Smooth muscle cell (in vitro differentiated cells): ENCODE measurements at regions not wholly inside any gene's neighbourhood (a gene's known extent, or its start where the extent isn't known, plus 50 kb on each side); places are given as distances from the start of the nearest gene placed in this dataset.

Experiments
- DNase-seq: peaks from one replicate; lab custom pipeline; 2025; ENCODE audit not compliant: unreplicated experiment; lab: John Stamatoyannopoulos, UW
- H2AFZ ChIP-seq: fragments of 200-600 bp; sonication (generic); 2 replicates; pipeline ENCODE4 v1.6.0; 2016; ENCODE audit warnings: antibody characterized with exemption, low read depth, mild to moderate bottlenecking
- H3F3A ChIP-seq: fragments of 200-600 bp; sonication (generic); 2 replicates; pipeline ENCODE4 v1.6.0; 2017; ENCODE audit warnings: antibody characterized with exemption, low read depth
- H3K27ac ChIP-seq: fragments of 200-600 bp; sonication (generic); 2 replicates; pipeline ENCODE4 v1.5.1; 2016; ENCODE audit warnings: low read depth, mild to moderate bottlenecking
- H3K27me3 ChIP-seq: fragments of 200-600 bp; sonication (generic); 2 replicates; pipeline ENCODE4 v1.6.1; 2016; ENCODE audit warnings: low read depth, mild to moderate bottlenecking
- H3K36me3 ChIP-seq: fragments of 200-600 bp; sonication (generic); 2 replicates; pipeline ENCODE4 v1.5.1; 2016; ENCODE audit warnings: low read depth
- H3K4me1 ChIP-seq: fragments of 200-600 bp; sonication (generic); 2 replicates; pipeline ENCODE4 v1.5.1; 2016; ENCODE audit warnings: low read depth
- H3K4me2 ChIP-seq: fragments of 200-600 bp; sonication (generic); 2 replicates; pipeline ENCODE4 v1.6.0; 2016; ENCODE audit warnings: mild to moderate bottlenecking
- H3K4me3 ChIP-seq: fragments of 200-600 bp; sonication (generic); 2 replicates; pipeline ENCODE4 v1.5.1; 2016; ENCODE audit warnings: mild to moderate bottlenecking
- H3K79me2 ChIP-seq: fragments of 200-600 bp; sonication (generic); 2 replicates; pipeline ENCODE4 v1.6.0; 2016; ENCODE audit warnings: low read depth, mild to moderate bottlenecking
- H3K9ac ChIP-seq: fragments of 200-600 bp; sonication (generic); 2 replicates; pipeline ENCODE4 v1.6.0; 2016; ENCODE audit warnings: low read depth
- H3K9me3 ChIP-seq: fragments of 200-600 bp; sonication (generic); replicated peaks from 2 replicates; pipeline ENCODE4 v1.5.1; 2016; ENCODE audit warnings: low read depth
- H4K20me1 ChIP-seq: fragments of 200-600 bp; sonication (generic); 2 replicates; pipeline ENCODE4 v1.6.0; 2016; ENCODE audit warnings: low read depth
- WGBS: methylation state at CpG from one replicate; pipeline ENCODE4 v1.1.7; 2016; ENCODE audit warnings: low lambda C conversion rate; 5-methylcytosine and 5-hydroxymethylcytosine counted together
- TF ChIP-seq, protein P1 (sequence below): fragments of 200-600 bp; sonication (generic); IDR thresholded peaks from 2 replicates; pipeline ENCODE4 v1.5.1; 2017; ENCODE audit warnings: borderline replicate concordance, mild to moderate bottlenecking, antibody characterized with exemption; ENCODE audit not compliant: insufficient read depth, poor library complexity, severe bottlenecking

DNA sequence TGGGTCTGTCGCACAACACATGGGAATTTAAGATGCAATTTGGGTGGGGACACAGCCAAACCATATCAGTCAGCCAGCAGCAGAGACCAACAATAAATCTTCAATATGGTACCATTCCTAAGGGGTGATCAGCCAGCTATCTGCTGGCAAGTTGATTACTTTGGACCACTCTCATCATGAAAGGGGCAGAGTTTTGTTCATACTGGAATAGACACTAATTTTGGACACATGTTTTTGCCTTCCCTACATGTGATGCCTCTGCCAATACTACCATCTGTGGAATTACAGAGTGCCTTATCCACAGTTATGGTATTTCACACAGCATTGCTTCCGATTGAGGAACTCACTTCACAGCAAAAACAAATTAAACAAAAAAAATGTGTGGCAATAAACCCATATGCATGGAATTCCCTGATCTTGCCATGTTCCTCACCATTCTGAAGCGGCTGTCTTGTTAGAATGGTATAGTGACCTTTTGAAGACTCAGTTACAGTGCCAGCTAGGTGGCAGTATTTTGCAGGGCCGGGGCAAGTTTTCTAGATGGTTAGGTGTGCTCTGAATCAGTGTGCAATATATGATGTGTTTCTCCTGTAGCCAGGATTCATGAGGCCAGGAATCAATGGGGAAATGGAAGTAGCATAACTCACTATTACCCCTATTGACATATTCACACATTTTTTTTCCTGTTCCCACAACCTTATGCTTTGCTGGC, 179.0 kb upstream of the IGF1 start:
- no peaks in the 10 kb centered on the region for H3K4me1 ChIP-seq
- no peaks in the 10 kb centered on the region for H3F3A ChIP-seq
- no peak overlapping the region for H3K4me2 ChIP-seq
- H3K36me3 ChIP-seq, result no peaks in the 10 kb centered on the region
- H3K27me3 ChIP-seq, result no peaks in the 10 kb centered on the region
- no peak overlapping the region for H2AFZ ChIP-seq
- no peak overlapping the region for H3K4me3 ChIP-seq
- H4K20me1 ChIP-seq, result no peaks in the 10 kb centered on the region
- no peaks in the 10 kb centered on the region for H3K79me2 ChIP-seq
- no peaks in the 10 kb centered on the region for H3K9me3 ChIP-seq
- TF ChIP-seq, protein P1, sequence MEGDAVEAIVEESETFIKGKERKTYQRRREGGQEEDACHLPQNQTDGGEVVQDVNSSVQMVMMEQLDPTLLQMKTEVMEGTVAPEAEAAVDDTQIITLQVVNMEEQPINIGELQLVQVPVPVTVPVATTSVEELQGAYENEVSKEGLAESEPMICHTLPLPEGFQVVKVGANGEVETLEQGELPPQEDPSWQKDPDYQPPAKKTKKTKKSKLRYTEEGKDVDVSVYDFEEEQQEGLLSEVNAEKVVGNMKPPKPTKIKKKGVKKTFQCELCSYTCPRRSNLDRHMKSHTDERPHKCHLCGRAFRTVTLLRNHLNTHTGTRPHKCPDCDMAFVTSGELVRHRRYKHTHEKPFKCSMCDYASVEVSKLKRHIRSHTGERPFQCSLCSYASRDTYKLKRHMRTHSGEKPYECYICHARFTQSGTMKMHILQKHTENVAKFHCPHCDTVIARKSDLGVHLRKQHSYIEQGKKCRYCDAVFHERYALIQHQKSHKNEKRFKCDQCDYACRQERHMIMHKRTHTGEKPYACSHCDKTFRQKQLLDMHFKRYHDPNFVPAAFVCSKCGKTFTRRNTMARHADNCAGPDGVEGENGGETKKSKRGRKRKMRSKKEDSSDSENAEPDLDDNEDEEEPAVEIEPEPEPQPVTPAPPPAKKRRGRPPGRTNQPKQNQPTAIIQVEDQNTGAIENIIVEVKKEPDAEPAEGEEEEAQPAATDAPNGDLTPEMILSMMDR, result no peak
- 92% methylated on average over 4 of the region's 4 CpGs for WGBS
- no peak overlapping the region for H3K27ac ChIP-seq
- DNase-seq, result no peak
- no peak overlapping the region for H3K9ac ChIP-seq

DNA sequence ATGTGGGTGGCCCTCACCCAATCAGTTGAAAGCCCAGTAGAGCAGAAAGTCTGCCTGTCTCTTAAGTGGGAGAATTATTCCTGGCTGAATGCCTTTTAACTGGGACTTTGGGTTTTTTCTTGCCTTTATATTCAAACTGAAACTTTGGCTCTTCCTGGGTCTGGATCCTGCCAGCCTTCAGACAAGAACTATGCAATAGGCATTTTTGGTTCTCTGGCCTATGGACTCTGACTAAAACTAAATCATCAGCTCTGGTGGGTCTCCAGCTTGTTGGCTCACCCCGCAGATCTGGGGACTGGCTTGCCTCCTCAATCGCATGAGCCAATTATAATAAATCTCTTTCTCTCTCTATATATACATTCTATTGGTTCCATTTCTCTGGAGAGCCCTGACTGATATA, 173.0 kb upstream of the IGF1 start:
- Histone ChIP-seq H3K79me2 (no peaks in the 10 kb centered on the region), H4K20me1 (no peaks in the 10 kb centered on the region), H3K27me3 (no peaks in the 10 kb centered on the region), H3K9me3 (no peaks in the 10 kb centered on the region), H3K4me1 (no peaks in the 10 kb centered on the region), H3F3A (no peaks in the 10 kb centered on the region), H3K4me3 (no peak overlapping the region), H3K27ac (no peak overlapping the region), H3K9ac (no peak overlapping the region), H3K36me3 (no peaks in the 10 kb centered on the region), H2AFZ (no peak overlapping the region), H3K4me2 (no peak overlapping the region)
- 96% methylated on average over 2 of the region's 2 CpGs for WGBS
- TF ChIP-seq, protein P1, result no peak
- DNase-seq, result no peak

GRCh38 chr12:102652645-102653313, 172.4 kb upstream of the IGF1 start:
- Histone ChIP-seq H3F3A (no peaks in the 10 kb centered on the region), H4K20me1 (no peaks in the 10 kb centered on the region), H3K9ac (no peak overlapping the region), H3K4me2 (no peak overlapping the region), H3K27ac (no peak overlapping the region), H3K27me3 (no peaks in the 10 kb centered on the region), H3K36me3 (no peaks in the 10 kb centered on the region), H3K9me3 (no peaks in the 10 kb centered on the region), H3K4me3 (no peak overlapping the region), H2AFZ (no peak overlapping the region), H3K4me1 (no peaks in the 10 kb centered on the region), H3K79me2 (no peaks in the 10 kb centered on the region)
- WGBS, result 84% methylated on average over 4 of the region's 4 CpGs
- no peak for DNase-seq
- TF ChIP-seq, protein P1, result no peak

GRCh38 chr12:102645968-102646367, 165.6 kb upstream of the IGF1 start:
- no peaks in the 10 kb centered on the region for H3F3A ChIP-seq
- H3K79me2 ChIP-seq, result no peaks in the 10 kb centered on the region
- no peak overlapping the region for H3K9ac ChIP-seq
- DNase-seq, result no peak
- TF ChIP-seq, protein P1, result no peak
- no peak overlapping the region for H3K27ac ChIP-seq
- H3K4me2 ChIP-seq, result no peak overlapping the region
- WGBS, result 94% methylated on average over 1 of the region's 1 CpG
- no peaks in the 10 kb centered on the region for H4K20me1 ChIP-seq
- H3K4me3 ChIP-seq, result no peak overlapping the region
- no peaks in the 10 kb centered on the region for H3K36me3 ChIP-seq
- no peaks in the 10 kb centered on the region for H3K9me3 ChIP-seq
- H2AFZ ChIP-seq, result no peak overlapping the region
- H3K4me1 ChIP-seq, result no peaks in the 10 kb centered on the region
- no peaks in the 10 kb centered on the region for H3K27me3 ChIP-seq
